HG03159 (cell line): ENCODE measurements at regions not wholly inside any gene's neighbourhood (a gene's known extent, or its start where the extent isn't known, plus 50 kb on each side); places are given as distances from the start of the nearest gene placed in this dataset.
"Not testable (repeated sequence)": the region's sequence is repeated elsewhere in the genome, so short reads cannot be mapped to it uniquely, and the experiment has no call there.

Experiments
- ATAC-seq: cut with Tn5 transposase; IDR thresholded peaks from one replicate; pipeline ENCODE4 v1.9.1; 2021; ENCODE audit warnings: mild to moderate bottlenecking, moderate library complexity; ENCODE audit not compliant: unreplicated experiment

DNA sequence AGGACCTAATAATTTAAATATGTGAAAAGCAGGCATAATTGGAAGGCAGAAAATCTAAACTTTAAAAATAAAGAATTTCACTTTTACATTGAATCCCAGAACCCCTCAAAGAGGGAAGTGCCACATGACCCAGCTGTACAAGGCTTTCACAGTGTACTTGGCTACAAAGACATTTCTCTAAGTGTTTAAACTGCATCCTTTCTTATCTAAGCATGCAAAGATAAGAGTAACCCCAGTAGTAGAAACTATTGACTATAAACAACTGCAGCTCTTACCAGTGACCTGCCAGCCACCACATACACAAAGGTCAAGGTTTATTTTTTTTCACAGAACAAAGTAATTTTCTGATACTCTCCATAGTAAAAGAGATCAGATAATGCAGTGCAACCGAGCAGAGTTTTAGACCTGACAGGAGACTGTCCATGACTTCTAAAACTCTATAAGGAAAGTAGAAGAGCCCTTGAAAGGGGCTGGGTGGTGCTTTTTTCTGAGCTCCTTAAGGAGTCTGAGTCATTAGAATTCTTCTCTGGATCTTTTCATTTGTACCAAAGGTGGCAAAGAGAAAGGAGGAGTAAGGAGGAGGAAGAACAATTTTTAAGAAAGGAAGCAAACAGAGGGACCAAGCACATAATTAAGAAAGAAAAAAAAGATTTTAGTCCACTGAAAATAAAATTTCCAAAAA lies 750.6 kb downstream of the PRIM2 start:
- not testable (repeated sequence) for ATAC-seq

DNA sequence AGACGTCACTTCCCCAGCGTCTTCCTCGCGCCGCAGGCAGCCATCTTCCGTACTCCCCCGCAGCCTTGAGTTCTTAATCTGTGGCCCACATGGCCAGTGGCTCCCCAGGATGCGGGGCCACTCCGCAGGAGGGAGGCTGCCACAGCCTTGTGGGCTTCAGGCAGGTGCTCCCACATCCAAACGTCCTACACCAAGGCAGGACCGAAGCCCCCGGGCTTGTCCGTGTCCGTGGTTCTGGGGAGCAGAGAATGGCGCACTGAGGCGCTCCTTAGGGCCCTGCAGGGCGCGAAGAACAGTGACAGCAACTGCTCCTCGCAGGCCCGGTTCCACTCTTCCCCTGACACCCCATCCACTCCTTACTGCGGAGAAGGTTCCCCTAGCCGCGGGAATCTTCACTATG lies 755.8 kb downstream of the PRIM2 start:
- no peak for ATAC-seq

DNA sequence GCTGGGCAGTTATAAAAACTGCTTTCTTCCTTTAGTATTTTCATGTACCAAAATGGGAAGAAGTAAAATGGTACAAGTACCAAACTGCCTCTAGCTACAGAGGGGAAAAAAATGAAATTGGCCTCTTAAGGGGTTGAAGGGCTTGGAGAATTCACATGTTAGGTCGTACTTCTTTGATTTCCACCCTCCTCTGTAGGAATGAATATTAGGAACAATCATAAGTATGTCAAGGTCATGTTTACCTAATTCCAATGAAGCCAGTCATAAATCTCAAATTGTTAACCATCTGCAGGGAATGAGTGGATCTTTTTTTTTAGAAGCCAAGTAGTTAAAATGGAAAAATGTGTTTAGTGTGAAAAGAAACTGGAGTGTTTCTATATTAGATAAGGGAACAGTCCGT lies 772.6 kb downstream of the PRIM2 start:
- ATAC-seq: not testable (repeated sequence)

DNA sequence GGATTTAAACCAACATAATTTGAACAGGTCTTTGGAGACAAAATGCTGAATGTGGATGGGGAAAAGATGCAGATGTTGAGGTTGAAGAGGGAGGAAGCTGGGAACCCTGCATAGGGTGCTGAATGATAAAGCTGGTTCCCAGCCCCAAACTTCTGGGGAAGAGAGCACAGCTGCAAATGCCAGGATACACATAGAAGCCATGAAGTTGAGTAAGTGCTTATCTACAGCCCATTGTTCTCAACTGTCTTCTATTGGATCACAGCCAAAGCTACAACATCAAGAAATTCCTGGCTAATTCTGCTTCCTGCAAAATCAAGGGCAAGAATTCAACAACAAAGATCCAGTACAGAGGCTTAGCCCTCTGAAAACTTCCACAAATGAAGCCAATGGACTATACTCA lies 779.8 kb downstream of the PRIM2 start:
- ATAC-seq: not testable (repeated sequence)

DNA sequence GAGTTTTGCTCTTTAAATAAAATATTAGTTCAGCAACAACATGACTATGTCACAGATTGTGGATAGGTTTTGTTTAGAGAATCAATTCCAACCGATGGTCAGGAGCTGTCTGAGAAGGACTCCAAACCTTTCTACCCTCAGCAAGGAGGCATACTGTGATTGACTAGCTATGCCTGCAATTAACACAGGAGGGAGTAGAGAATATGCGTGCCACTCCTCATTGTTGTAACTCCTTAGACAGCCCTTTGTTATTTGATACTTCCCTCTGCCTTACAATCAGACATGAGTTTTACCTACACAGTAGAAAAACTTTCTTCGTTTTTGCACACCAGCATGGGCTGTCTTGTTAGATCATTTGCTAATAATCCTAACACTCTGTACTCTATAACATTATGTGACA lies 796.5 kb downstream of the PRIM2 start:
- ATAC-seq: no peak

DNA sequence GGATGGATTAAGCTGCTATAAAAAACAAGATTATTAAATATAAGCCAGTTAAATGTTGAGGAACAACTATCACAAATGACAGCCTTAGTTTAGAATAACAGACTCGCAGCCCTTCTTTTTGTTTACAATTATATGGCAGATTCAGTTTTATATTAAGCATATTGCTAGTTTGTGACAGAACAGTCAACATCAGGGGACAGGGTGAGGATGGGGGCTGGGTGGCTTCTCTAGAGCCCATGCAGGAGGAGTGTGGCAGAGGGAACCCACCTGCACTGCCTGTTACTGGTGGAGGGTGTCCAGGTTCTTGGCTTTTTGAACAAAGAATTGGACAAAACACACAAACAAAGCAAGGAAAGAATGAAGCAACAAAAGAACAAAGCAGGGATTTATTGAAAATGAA lies 799.7 kb downstream of the PRIM2 start:
- ATAC-seq: not testable (repeated sequence)

DNA sequence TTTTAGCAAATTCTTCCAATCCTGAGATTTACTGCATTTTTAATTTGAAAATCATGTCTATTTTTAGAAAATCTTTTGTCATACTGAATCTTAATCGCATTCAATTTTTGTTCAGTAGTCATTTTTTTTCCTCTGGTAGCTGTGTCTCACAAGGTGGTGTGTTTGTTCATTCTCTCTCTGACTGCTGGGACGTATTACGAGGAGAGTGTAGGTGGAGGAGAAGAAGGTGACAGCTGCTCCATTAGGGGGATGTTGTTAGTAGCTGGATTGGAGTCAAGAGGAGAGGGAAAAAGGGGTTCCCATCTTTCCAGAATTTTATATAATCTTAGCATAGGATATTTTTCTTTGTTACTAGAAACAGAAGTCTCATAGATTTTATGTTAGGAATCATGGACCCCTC lies 804.2 kb downstream of the PRIM2 start:
- not testable (repeated sequence) for ATAC-seq

DNA sequence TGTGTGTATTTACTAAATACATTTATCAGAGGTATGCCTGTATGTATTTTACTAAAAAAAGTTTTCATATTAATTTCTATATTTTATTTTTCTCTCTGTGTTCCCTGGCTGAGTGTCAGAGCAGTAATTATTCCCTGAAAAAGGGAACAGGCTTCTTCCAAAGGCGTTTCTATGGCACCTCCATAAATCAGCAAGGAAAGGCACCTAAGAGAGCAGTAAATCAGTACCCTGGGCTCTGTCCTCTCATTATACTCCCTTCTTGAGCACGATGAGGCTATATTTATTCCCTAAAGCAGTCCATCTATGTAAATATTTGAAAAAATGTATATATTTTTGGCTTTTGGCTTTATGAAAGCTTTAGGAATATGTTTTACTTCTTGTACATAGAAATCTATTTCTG lies 806.3 kb downstream of the PRIM2 start:
- ATAC-seq: not testable (repeated sequence)

DNA sequence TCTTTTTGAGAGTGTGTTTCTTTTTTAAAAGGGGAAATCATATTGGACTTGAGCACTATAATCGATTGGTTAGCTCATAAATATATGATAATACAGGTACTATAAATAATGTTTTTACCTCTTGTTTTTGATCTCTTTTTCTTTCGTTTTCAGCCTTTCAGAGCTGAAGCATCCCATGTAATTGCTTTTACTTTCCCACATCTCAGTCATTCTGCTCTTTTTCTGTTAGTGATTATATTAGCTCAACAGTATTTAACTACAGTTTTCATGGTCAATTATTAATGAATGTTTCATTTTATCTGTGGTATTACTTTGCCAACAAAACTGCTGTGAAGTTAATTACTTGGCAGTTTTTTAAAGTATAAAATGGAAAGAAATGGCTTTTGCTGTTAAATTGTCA lies 811.1 kb downstream of the PRIM2 start:
- ATAC-seq: peak; percentile 70

DNA sequence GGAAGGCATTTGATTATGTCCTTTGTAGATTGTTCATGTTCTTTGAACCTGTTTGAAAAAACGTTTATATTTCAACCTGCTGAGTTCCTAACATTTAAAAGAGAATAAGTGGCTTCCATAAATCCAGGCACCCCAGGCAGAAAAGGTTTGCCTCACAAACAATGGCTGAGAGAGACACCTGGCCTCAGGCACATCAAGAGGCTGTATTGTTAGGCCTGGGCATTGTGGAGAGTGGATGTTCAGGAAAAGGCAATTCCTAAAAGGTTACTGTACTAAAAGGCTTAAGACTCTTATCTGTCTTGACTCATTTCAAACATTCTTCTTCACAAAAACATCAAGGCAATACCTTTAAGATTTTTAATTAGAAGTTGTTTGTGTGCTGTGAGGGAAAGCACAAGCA lies 811.7 kb downstream of the PRIM2 start:
- not testable (repeated sequence) for ATAC-seq

DNA sequence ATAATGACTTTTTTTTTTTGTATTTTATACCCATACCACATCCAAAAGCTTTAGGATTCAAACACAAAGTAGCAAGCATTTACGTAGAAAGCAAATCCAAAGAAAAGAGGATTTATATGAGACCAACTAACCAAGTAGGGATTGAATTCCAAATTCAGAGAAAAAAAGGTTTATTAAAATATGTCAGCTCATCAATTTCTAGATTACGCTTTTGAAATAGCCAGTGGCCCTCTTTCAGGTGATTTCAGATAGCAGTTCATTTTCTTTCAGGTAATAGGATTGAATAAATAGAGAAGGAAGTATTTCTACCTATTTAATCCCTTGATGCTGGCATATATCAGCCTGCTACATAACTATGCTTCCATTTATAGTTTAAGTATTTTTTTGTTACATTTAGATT lies 822.3 kb downstream of the PRIM2 start:
- not testable (repeated sequence) for ATAC-seq

DNA sequence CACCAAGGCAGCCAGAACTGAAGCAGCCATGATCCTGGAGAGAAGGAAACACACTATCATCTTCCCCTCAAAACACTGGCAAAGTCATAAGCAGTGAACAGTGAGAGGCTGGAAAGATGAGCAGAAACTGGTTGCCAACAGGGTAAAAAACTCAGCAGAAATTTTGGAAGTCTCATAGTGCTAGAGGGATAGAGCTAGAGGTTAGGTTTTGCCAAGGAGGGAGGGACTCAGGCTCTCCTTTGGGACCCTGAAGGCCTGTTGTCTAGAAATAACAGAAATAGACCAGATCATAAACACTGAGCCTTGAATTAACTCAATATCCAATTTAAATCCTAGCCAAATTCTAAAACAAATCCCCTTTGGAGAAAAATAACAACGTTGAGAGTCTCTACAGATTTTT lies 853.6 kb downstream of the PRIM2 start:
- not testable (repeated sequence) for ATAC-seq

DNA sequence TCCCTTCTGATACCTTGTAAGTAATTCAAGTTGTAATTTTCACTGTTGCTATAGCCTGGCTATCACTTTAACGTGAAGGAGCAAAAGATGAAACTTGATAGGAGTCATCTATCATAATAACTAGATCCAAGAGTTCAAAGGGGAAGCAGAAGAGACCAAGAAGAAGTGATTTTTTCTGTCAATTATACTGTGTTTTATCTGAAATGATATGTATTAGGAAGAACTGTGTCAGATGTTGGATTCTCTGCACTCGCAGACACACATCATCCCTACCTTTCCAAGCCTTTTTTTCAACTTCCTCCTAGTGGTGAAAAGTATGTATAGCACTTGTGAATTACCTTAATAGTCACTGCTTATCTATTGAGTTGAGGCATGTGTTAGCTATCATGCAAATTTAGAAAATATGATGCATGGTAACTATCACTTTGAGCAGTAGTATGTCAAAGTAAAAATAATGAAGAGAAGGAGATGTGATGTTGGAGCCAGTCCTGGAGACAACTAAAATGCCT lies 864.2 kb downstream of the PRIM2 start:
- peak; percentile 82 for ATAC-seq

DNA sequence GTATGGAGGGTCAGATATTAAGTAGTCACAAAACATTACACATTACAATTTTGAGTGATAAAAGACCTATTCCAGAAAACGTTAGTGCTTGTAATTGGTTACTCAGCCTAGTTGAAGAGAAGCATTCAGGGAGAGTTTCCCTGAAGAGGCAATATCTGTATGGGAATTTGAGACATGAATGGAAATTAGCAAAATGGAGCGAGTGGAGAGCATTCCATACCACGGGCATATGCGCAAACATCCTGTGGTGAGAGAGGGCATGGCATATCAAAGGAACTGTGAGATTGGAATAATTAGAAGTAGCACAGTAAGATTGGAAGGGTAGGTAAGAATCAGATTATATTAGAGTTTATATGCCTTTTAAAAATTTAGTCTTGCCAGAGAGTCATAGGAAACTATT lies 867.9 kb downstream of the PRIM2 start:
- not testable (repeated sequence) for ATAC-seq

DNA sequence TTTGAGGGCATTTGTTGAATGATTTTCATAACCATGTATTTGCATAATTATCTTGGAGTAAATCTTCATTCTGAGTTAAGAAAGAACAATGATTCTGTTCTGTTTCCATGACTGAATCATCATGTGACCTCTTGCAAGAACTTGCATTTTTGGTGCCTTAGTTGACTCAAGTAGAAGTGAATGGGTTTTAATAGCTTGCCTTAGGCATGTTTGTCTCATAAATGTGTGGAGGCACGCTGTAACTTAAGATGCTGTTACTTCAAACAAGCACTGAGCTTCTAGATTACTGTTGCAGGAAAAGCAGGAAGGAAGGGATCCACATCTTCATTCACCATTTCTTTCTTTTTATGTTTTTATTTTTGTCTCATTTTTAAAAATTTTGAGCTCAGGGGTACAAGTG lies 875.8 kb downstream of the PRIM2 start:
- not testable (repeated sequence) for ATAC-seq

DNA sequence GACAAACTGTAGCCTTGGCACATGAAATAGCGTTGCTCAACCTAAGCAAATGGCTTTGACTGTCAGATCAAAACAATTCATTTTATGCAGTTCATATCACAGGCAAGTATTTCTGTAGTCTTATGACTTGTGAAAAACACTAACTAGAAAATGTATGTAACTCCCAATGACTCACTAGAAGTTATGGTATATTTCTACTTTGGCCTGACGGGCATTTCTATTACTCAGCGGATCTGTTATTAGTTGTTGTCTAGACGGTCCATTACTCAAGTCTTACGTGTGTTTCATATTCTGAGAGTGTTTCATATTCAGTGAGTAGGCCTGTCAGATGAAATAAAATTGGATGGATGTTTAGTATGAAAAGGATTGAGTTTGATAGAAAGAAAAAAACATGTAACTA lies 880.9 kb downstream of the PRIM2 start:
- no peak for ATAC-seq

DNA sequence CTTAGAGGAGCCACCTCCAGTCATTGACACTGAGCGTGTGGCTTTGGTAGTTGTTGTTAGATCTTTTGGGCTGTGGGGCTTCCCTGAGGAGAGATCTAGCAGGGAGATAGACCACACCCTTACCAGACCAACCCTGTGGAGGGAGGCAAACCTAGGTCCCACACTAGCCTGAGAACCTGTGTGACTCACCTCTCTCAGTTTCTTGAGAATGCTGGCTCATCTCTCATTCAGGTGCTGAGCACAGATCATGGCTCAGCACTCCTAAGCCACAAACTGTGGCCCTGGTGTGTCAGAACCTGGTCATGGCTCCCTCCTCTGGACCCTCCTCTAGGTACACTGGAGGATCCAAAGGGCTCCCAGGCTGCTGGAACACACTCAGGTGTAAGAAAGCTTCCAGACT lies 919.7 kb downstream of the PRIM2 start:
- not testable (repeated sequence) for ATAC-seq

DNA sequence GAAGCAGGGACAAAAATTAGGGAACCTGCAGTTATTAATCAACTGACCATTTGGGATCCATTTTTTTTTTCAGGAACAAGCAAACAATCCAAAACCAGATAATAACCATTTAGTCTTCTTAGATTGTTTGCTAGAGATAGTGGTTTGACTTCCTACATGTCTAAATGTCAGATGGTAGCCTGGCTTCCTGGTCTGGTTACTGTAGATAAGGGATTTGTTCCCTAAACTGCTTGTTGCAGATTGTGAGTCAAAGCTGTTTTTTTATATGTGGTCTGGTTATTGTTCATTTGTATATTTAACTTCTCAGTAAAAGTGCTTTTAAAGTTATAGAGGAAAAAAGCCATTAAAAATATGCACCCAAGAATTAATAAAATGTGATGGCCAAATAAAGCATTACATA lies 921.0 kb downstream of the PRIM2 start:
- ATAC-seq: not testable (repeated sequence)

DNA sequence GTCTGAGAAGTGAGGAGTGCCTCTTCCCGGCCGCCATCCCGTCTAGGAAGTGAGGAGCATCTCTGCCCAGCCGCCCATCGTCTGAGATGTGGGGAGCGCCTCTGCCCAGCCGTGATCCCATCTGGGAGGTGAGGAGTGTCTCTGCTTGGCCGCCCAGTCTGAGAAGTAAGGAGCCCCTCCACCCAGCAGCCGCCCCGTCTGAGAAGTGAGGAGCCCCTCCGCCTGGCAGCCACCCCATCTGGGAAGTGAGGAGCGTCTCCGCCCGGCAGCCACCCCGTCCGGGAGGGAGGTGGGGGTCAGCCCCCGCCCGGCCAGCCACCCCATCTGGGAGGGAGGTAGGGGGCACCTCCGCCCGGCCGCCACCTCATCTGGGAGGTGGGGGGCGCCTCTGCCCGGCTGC lies 940.2 kb downstream of the PRIM2 start:
- ATAC-seq: not testable (repeated sequence)

DNA sequence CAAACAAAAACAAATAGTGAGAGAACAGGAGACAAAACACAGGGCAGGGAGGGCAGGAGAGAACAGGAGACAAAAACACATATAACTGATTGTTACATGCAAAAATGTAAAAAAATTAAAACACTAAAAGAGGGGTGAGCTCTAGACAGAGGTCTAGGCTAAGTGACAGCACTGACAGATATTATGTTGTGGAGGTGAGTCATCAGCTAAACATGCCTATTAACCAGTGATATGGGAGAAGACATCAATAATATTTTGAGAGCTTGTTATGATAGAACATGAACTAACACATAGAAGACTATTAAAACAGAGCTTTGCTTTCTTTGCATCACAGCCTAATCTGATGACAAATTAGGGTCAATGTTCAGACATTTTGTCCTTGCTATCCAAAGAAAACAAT lies 972.7 kb downstream of the PRIM2 start:
- ATAC-seq: no peak

DNA sequence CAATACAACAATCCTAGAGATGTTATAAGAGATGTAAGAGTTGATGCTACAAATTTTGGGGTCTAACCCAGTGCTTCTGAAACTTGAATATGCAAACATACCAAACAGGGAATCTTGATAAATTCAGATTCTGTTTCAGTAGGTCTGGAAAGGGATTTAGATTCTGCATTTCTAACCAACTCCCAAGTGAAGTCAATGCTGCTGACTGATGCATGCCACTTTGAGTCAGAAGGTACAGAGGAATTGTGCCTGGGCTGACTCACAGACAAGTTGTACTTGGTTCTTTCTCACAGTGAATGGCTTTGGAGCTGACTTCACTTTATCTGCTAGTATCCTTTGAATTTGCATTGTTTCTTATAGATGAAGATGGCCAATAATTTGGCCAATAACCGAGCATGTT lies 973.9 kb downstream of the PRIM2 start:
- ATAC-seq: not testable (repeated sequence)

DNA sequence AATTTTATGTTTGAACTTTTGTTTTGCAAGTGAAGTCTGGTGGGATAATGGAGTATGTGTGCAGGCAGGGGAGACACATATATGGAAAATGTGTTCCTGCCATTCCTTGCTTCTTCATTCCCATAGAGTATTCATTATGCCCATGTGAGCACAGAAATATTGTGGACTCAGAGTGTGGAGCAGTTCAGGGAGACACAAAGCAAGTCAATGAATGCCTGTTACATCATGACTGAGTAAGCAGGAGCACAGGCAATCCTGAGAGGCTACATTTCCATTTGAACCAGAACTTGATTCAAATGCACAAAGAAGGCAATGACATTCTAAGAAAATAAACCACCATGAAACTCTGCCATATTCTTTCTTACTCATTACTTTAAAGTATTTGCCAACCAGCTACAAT lies 990.5 kb downstream of the PRIM2 start:
- not testable (repeated sequence) for ATAC-seq

DNA sequence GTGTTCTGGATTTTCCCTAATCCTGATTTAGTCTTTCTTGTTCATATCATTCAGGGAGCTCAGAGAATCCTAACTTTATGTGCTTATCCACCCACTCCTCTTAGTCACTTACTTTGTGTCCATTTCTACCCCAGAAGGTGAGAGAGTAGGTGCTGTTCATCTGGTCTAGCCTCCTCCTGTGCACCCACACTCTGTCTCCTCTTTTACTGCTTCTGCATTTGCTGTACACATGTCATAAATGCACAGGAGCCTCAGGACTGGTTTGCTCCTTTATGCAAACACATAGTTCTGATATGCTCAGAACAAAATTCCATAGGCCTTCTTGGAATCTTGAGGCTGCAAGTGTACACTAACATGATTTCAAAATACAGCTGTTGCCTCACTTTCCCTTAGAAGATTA lies 1014.7 kb downstream of the PRIM2 start:
- not testable (repeated sequence) for ATAC-seq
